ENCODE measurements at regions not wholly inside any gene's neighbourhood (a gene's known extent, or its start where the extent isn't known, plus 50 kb on each side); places are given as distances from the start of the nearest gene placed in this dataset.

- TF ChIP-seq, protein P1, sequence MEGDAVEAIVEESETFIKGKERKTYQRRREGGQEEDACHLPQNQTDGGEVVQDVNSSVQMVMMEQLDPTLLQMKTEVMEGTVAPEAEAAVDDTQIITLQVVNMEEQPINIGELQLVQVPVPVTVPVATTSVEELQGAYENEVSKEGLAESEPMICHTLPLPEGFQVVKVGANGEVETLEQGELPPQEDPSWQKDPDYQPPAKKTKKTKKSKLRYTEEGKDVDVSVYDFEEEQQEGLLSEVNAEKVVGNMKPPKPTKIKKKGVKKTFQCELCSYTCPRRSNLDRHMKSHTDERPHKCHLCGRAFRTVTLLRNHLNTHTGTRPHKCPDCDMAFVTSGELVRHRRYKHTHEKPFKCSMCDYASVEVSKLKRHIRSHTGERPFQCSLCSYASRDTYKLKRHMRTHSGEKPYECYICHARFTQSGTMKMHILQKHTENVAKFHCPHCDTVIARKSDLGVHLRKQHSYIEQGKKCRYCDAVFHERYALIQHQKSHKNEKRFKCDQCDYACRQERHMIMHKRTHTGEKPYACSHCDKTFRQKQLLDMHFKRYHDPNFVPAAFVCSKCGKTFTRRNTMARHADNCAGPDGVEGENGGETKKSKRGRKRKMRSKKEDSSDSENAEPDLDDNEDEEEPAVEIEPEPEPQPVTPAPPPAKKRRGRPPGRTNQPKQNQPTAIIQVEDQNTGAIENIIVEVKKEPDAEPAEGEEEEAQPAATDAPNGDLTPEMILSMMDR (IDR thresholded peaks at IDR 0.05): no peak
- TF ChIP-seq POLR2A (IDR thresholded peaks at IDR 0.05): no peak
Observed at GRCh38 chr11:45428541-45429230, 142.5 kb upstream of the SYT13 start.
